ENCODE measurements at regions not wholly inside any gene's neighbourhood (a gene's known extent, or its start where the extent isn't known, plus 50 kb on each side); places are given as distances from the start of the nearest gene placed in this dataset.
A peak's percentile ranks its signal among the peaks of the same experiment; 100 is the strongest.

DNA sequence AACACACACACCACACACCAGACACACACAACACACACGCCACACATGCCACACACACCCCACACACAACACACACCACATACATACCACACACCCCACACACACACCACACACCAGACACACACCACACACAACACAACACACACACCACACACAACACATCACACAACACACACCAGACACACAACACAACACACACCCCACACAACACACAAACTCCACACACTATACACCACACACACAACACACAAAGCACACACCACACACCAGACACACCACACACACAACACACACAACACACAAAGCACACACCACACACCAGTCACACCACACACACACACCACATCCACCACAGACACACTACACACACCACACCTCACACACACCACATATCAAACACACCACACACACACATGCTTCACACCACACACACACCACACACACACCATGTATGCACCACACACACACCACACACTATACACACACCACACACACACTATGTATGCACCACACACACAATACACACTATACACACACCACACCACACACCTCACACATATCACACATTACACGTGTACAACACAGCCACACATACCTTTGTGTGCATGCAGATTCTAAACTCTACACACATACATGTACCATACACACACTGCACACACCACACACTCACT is 72.2 kb downstream of the TMEM18 start:
- Histone ChIP-seq H3K36me3 (ENCODE audit: low read depth, low read length) (no peaks in the 10 kb centered on the region), H3K4me2 (ENCODE audit: low read length) (no peak overlapping the region), H3K9me3 (ENCODE audit: low read length) (0 out of 2 replicates have a peak, but pooled peaks cover 5% of the 10 kb centered on the region), H2AFZ (ENCODE audit: low read length) (no peak overlapping the region), H3K9ac (ENCODE audit: low read length) (no peak overlapping the region), H3F3A (ENCODE audit: low read length, unreplicated experiment) (no peaks in the 10 kb centered on the region), H3K9me2 (replicated peaks; ENCODE audit: low read length) (no peaks in the 10 kb centered on the region), H3K4me1 (ENCODE audit: insufficient read depth, low read length) (peaks cover 19% of the 10 kb centered on the region), H4K20me1 (ENCODE audit: low read length) (no peaks in the 10 kb centered on the region), H3K4me3 (ENCODE audit: low read length) (no peak overlapping the region), H3K79me2 (ENCODE audit: low read length) (no peaks in the 10 kb centered on the region), H3K27ac (ENCODE audit: low read length) (no peak overlapping the region), H3K27me3 (ENCODE audit: low read length) (no peaks in the 10 kb centered on the region)
- BruUV-seq (replicated peaks) = no TSS peak
- intact Hi-C loops (cut with micrococcal nuclease) = no loop called here
- ATAC-seq = no peak
- TF ChIP-seq, protein P1, sequence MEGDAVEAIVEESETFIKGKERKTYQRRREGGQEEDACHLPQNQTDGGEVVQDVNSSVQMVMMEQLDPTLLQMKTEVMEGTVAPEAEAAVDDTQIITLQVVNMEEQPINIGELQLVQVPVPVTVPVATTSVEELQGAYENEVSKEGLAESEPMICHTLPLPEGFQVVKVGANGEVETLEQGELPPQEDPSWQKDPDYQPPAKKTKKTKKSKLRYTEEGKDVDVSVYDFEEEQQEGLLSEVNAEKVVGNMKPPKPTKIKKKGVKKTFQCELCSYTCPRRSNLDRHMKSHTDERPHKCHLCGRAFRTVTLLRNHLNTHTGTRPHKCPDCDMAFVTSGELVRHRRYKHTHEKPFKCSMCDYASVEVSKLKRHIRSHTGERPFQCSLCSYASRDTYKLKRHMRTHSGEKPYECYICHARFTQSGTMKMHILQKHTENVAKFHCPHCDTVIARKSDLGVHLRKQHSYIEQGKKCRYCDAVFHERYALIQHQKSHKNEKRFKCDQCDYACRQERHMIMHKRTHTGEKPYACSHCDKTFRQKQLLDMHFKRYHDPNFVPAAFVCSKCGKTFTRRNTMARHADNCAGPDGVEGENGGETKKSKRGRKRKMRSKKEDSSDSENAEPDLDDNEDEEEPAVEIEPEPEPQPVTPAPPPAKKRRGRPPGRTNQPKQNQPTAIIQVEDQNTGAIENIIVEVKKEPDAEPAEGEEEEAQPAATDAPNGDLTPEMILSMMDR (conservative IDR thresholded peaks at IDR 0.05; ENCODE audit: low read depth, low read length) = no peak
- TF ChIP-seq EZH2 (IDR thresholded peaks at IDR 0.05; ENCODE audit: low read length, unreplicated experiment) (no peak), EZH2phosphoT487 (IDR thresholded peaks at IDR 0.05; ENCODE audit: borderline replicate concordance, low read length) (no peak)
- no peak for DNase-seq
- ChIA-PET POLR2A (ENCODE audit: unreplicated experiment) (no interaction called here), CTCF (no interaction called here)

DNA sequence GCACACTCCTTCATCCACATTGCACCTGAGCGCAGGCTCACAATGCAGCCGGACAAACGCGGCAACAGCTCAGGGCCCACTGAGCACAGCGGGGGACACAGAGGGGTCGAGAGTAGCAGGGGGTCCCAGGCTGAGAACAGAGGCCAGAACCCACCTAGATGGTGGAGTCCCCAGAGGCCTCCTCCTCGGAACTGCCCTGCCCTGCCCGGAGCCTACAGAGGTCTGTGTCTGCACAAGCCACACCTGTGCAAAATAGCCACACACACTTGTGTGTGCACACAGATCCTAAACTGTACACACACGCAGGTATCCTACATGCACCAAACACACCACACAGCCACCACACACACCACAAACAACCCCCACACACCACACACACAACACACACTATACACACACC is 72.8 kb downstream of the TMEM18 start:
- ATAC-seq = no peak
- POLR2A ChIA-PET (ENCODE audit: unreplicated experiment) = no interaction called here
- CTCF ChIA-PET = no interaction called here

DNA sequence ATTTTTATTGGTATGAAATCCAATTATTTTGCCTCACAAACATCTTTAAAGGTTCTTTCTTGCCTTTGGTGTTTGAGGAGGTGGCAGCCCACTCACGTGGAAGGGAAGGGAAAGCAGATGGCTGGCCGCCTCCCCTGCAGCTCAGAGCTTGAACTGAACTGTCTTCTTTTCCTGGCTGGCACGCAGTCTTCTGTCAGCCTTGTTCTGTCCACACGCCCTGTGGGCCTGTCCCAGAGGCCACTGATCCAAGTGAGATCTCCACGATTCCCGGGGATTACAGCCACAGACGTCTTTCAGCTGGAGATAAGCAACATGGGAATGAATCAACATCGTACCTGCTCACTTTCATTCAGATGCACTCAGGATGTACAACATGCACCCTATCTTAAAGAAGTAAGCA is 73.3 kb downstream of the TMEM18 start:
- Histone ChIP-seq H3K4me3 (ENCODE audit: low read length) (no peak overlapping the region), H3K9me3 (ENCODE audit: low read length) (0 out of 2 replicates have a peak, but pooled peaks cover 5% of the 10 kb centered on the region), H3K9ac (ENCODE audit: low read length) (no peak overlapping the region), H4K20me1 (ENCODE audit: low read length) (no peaks in the 10 kb centered on the region), H2AFZ (ENCODE audit: low read length) (no peak overlapping the region), H3K4me1 (ENCODE audit: insufficient read depth, low read length) (peaks cover 19% of the 10 kb centered on the region), H3K36me3 (ENCODE audit: low read depth, low read length) (no peaks in the 10 kb centered on the region), H3K4me2 (ENCODE audit: low read length) (no peak overlapping the region), H3F3A (ENCODE audit: low read length, unreplicated experiment) (no peaks in the 10 kb centered on the region), H3K27ac (ENCODE audit: low read length) (peak overlapping the region; percentile 86), H3K27me3 (ENCODE audit: low read length) (no peaks in the 10 kb centered on the region), H3K79me2 (ENCODE audit: low read length) (no peaks in the 10 kb centered on the region), H3K9me2 (replicated peaks; ENCODE audit: low read length) (no peaks in the 10 kb centered on the region)
- CTCF ChIA-PET = no interaction called here
- POLR2A ChIA-PET (ENCODE audit: unreplicated experiment) = no interaction called here
- no TSS peak for BruUV-seq (replicated peaks)
- DNase-seq (no peak), ATAC-seq (no peak)
- intact Hi-C loops (cut with micrococcal nuclease) = no loop called here
- TF ChIP-seq EZH2 (IDR thresholded peaks at IDR 0.05; ENCODE audit: low read length, unreplicated experiment) (no peak), EZH2phosphoT487 (IDR thresholded peaks at IDR 0.05; ENCODE audit: borderline replicate concordance, low read length) (no peak)
- TF ChIP-seq, protein P1 (conservative IDR thresholded peaks at IDR 0.05; ENCODE audit: low read depth, low read length) = no peak

More for the DNA sequence above, 72.8 kb downstream of the TMEM18 start:
- Histone ChIP-seq H3K27me3 (ENCODE audit: low read length) (no peaks in the 10 kb centered on the region), H3K4me1 (ENCODE audit: insufficient read depth, low read length) (peaks cover 19% of the 10 kb centered on the region), H3F3A (ENCODE audit: low read length, unreplicated experiment) (no peaks in the 10 kb centered on the region), H3K27ac (ENCODE audit: low read length) (no peak overlapping the region), H3K9ac (ENCODE audit: low read length) (no peak overlapping the region), H3K36me3 (ENCODE audit: low read depth, low read length) (no peaks in the 10 kb centered on the region), H2AFZ (ENCODE audit: low read length) (no peak overlapping the region), H3K9me3 (ENCODE audit: low read length) (0 out of 2 replicates have a peak, but pooled peaks cover 5% of the 10 kb centered on the region), H3K4me3 (ENCODE audit: low read length) (no peak overlapping the region), H3K4me2 (ENCODE audit: low read length) (no peak overlapping the region), H3K79me2 (ENCODE audit: low read length) (no peaks in the 10 kb centered on the region), H4K20me1 (ENCODE audit: low read length) (no peaks in the 10 kb centered on the region), H3K9me2 (replicated peaks; ENCODE audit: low read length) (no peaks in the 10 kb centered on the region)
- DNase-seq = no peak
- BruUV-seq (replicated peaks) = no TSS peak
- intact Hi-C loops (cut with micrococcal nuclease) = no loop called here
- TF ChIP-seq, protein P1 (conservative IDR thresholded peaks at IDR 0.05; ENCODE audit: low read depth, low read length) = no peak
- TF ChIP-seq EZH2 (IDR thresholded peaks at IDR 0.05; ENCODE audit: low read length, unreplicated experiment) (no peak), EZH2phosphoT487 (IDR thresholded peaks at IDR 0.05; ENCODE audit: borderline replicate concordance, low read length) (no peak)

Data from PC-3 (cell line).